ENCODE measurements at regions not wholly inside any gene's neighbourhood (a gene's known extent, or its start where the extent isn't known, plus 50 kb on each side); places are given as distances from the start of the nearest gene placed in this dataset.

DNA sequence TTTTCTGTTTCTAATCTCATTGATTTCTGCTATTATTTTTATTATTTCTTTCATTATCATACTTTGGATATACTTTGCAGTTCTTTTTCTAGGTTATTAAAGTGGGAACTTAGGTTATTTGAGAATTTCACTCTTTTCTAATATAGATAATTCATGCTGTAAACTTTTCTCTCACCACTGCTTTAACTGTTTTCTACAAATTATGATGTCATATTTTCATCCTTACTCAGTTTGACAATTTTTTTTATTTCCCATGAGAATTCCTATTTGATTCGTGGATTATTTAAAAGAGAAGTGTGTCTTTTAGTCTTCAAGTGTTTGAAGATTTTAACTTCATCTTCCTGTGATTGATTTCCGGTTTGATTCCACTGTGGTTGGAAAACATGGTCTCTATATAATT is 336.8 kb upstream of the SALL1 start:
- FAIRE-seq (no peak), DNase-seq (ENCODE audit: insufficient read length, low spot score) (no peak)
- TF ChIP-seq, protein P1, sequence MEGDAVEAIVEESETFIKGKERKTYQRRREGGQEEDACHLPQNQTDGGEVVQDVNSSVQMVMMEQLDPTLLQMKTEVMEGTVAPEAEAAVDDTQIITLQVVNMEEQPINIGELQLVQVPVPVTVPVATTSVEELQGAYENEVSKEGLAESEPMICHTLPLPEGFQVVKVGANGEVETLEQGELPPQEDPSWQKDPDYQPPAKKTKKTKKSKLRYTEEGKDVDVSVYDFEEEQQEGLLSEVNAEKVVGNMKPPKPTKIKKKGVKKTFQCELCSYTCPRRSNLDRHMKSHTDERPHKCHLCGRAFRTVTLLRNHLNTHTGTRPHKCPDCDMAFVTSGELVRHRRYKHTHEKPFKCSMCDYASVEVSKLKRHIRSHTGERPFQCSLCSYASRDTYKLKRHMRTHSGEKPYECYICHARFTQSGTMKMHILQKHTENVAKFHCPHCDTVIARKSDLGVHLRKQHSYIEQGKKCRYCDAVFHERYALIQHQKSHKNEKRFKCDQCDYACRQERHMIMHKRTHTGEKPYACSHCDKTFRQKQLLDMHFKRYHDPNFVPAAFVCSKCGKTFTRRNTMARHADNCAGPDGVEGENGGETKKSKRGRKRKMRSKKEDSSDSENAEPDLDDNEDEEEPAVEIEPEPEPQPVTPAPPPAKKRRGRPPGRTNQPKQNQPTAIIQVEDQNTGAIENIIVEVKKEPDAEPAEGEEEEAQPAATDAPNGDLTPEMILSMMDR (IDR thresholded peaks at IDR 0.05; ENCODE audit: insufficient read depth, missing control alignments): no peak

- no peak for FAIRE-seq
- no peak for DNase-seq (ENCODE audit: insufficient read length, low spot score)
- TF ChIP-seq, protein P1 (IDR thresholded peaks at IDR 0.05; ENCODE audit: insufficient read depth, missing control alignments): no peak
Measured at GRCh38 chr16:51474414-51475091, 323.5 kb upstream of the SALL1 start.

GRCh38 chr16:51473091-51473490 is 322.0 kb upstream of the SALL1 start:
- no peak for FAIRE-seq
- TF ChIP-seq, protein P1 (IDR thresholded peaks at IDR 0.05; ENCODE audit: insufficient read depth, missing control alignments): no peak
- no peak for DNase-seq (ENCODE audit: insufficient read length, low spot score)

GRCh38 chr16:51470492-51470891 is 319.4 kb upstream of the SALL1 start:
- TF ChIP-seq, protein P1 (IDR thresholded peaks at IDR 0.05; ENCODE audit: insufficient read depth, missing control alignments): no peak
- FAIRE-seq: no peak
- no peak for DNase-seq (ENCODE audit: insufficient read length, low spot score)

DNA sequence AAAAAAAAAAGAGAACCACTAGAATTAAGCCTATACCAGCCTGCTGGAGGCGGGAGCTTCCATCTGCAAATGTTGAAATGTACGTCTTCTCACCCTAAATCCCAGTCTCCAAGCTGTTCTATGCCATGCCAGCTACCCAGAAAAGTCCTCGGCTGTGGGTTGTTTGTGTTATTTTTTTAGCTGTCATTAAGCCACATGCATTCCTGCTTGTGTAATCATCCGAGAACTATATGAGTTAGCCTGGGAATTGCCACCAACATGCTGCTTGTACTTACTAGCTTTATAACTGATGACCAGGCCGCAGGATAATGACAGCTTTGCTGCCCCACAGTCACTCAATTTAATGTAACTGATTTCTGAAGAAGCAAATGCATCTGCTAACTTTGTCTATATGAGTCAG is 313.9 kb upstream of the SALL1 start:
- TF ChIP-seq, protein P1 (IDR thresholded peaks at IDR 0.05; ENCODE audit: insufficient read depth, missing control alignments): no peak
- DNase-seq (ENCODE audit: insufficient read length, low spot score) (no peak), FAIRE-seq (no peak)

DNA sequence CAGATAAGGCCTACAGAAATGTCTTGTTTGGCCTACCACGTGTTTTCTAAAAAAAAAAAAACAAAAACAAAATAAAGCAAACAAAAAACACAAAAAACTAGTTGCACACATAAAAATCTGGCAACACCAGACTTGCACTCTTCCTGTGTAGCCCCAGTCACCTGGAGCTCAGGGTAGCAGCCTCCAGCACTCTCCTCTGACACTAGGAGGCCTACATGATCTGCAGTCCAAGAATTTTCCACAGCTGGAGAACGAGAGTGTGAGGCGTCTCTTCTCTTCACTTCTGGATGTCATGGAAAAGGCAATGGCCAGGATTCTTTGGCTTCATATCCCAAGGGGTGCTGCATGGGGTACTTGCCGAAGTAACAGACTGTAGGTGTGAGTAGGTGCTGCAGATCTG is 310.2 kb upstream of the SALL1 start:
- DNase-seq (ENCODE audit: insufficient read length, low spot score): no peak
- TF ChIP-seq, protein P1 (IDR thresholded peaks at IDR 0.05; ENCODE audit: insufficient read depth, missing control alignments): no peak
- no peak for FAIRE-seq

- FAIRE-seq: no peak
- TF ChIP-seq, protein P1 (IDR thresholded peaks at IDR 0.05; ENCODE audit: insufficient read depth, missing control alignments): no peak
- no peak for DNase-seq (ENCODE audit: insufficient read length, low spot score)
Measured at GRCh38 chr16:51458356-51459140, 307.5 kb upstream of the SALL1 start.
